ENCODE measurements at regions not wholly inside any gene's neighbourhood (a gene's known extent, or its start where the extent isn't known, plus 50 kb on each side); places are given as distances from the start of the nearest gene placed in this dataset.

DNA sequence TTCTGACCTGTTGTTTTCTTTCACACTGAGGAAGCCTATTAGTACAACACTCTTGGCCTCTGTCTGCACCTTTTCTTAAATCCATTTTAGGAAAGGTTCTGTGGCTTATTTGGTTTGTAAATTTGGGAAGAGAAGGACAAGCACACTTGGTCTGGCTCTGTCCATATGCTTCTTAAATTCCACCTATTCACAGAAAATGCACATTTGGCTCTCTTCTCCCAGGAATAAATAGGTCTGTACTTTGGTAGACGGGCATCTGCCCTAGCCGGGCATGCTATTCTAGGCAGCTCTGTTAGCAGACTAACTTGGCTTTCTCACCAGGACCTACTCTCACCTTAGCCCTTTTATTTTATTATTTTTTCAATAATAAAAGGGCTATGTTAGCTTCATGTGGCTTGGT, 1211.8 kb upstream of the SLC39A10 start:
- Histone ChIP-seq H3K9me3 (no peaks in the 10 kb centered on the region), H3K27me3 (no peaks in the 10 kb centered on the region), H3K27ac (no peak overlapping the region), H3K4me3 (no peak overlapping the region), H3K4me1 (no peaks in the 10 kb centered on the region), H3K36me3 (no peaks in the 10 kb centered on the region)
- DNase-seq (no peak), FAIRE-seq (no peak), ATAC-seq (no peak)
- 62 to 72% methylated on average over 2 of the region's 2 CpGs for WGBS, 2 donors
- TF ChIP-seq, protein P1, sequence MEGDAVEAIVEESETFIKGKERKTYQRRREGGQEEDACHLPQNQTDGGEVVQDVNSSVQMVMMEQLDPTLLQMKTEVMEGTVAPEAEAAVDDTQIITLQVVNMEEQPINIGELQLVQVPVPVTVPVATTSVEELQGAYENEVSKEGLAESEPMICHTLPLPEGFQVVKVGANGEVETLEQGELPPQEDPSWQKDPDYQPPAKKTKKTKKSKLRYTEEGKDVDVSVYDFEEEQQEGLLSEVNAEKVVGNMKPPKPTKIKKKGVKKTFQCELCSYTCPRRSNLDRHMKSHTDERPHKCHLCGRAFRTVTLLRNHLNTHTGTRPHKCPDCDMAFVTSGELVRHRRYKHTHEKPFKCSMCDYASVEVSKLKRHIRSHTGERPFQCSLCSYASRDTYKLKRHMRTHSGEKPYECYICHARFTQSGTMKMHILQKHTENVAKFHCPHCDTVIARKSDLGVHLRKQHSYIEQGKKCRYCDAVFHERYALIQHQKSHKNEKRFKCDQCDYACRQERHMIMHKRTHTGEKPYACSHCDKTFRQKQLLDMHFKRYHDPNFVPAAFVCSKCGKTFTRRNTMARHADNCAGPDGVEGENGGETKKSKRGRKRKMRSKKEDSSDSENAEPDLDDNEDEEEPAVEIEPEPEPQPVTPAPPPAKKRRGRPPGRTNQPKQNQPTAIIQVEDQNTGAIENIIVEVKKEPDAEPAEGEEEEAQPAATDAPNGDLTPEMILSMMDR (IDR thresholded peaks at IDR 0.05): no peak
- intact Hi-C loops (cut with DNase I): no loop called here

DNA sequence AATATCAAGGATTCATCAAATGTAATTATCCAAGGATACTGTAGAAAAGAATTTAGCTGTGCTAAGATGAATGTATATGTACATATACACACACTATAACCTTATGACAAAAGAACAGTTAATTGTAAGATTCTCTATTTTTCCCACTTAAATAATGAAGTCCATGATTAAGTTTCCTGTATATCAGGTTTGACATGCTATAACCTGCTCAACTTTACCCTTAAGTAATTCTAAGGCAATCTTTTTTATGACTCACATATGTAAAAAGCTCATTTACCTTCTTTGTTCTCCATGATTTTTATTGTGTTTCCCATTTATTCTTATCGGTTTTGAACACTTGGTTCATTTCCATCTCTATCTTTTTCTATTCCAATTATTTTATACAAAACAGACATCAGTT, 1213.1 kb upstream of the SLC39A10 start:
- Histone ChIP-seq H3K4me3 (no peak overlapping the region), H3K4me1 (no peaks in the 10 kb centered on the region), H3K9me3 (no peaks in the 10 kb centered on the region), H3K27me3 (no peaks in the 10 kb centered on the region), H3K27ac (no peak overlapping the region), H3K36me3 (no peaks in the 10 kb centered on the region)
- TF ChIP-seq, protein P1 (IDR thresholded peaks at IDR 0.05): no peak
- ATAC-seq (no peak), FAIRE-seq (no peak), DNase-seq (no peak)
- intact Hi-C loops (cut with DNase I): no loop called here
- WGBS, 2 donors: 44 to 48% methylated on average over 1 of the region's 1 CpG

GRCh38 chr2:194424683-194425209, 1232.3 kb upstream of the SLC39A10 start:
- Histone ChIP-seq H3K4me3 (no peak overlapping the region), H3K9me3 (no peaks in the 10 kb centered on the region), H3K27ac (no peak overlapping the region), H3K27me3 (no peaks in the 10 kb centered on the region), H3K4me1 (no peaks in the 10 kb centered on the region), H3K36me3 (no peaks in the 10 kb centered on the region)
- no peak for FAIRE-seq
- TF ChIP-seq, protein P1 (IDR thresholded peaks at IDR 0.05): no peak
- DNase-seq: no peak
- 34 to 44% methylated on average over 3 of the region's 3 CpGs for WGBS, 2 donors
- intact Hi-C loops (cut with DNase I): no loop called here
- no peak for ATAC-seq

GRCh38 chr2:194411221-194411620, 1245.8 kb upstream of the SLC39A10 start:
- H3K4me1 ChIP-seq: no peaks in the 10 kb centered on the region
- WGBS, 2 donors: 57 to 71% methylated on average over 3 of the region's 3 CpGs
- intact Hi-C loops (cut with DNase I): no loop called here
- no peak overlapping the region for H3K4me3 ChIP-seq
- H3K27ac ChIP-seq: no peak overlapping the region
- no peaks in the 10 kb centered on the region for H3K9me3 ChIP-seq
- no peak for FAIRE-seq
- ATAC-seq: no peak
- TF ChIP-seq, protein P1 (IDR thresholded peaks at IDR 0.05): no peak
- no peaks in the 10 kb centered on the region for H3K36me3 ChIP-seq
- no peaks in the 10 kb centered on the region for H3K27me3 ChIP-seq
- DNase-seq: no peak

- ATAC-seq (no peak), FAIRE-seq (no peak), DNase-seq (no peak)
- H3K4me3 ChIP-seq: no peak overlapping the region
- no peaks in the 10 kb centered on the region for H3K27me3 ChIP-seq
- H3K36me3 ChIP-seq: no peaks in the 10 kb centered on the region
- intact Hi-C loops (cut with DNase I): no loop called here
- 44 to 50% methylated on average over 3 of the region's 3 CpGs for WGBS, 2 donors
- TF ChIP-seq, protein P1 (IDR thresholded peaks at IDR 0.05): no peak
- H3K4me1 ChIP-seq: no peaks in the 10 kb centered on the region
- H3K27ac ChIP-seq: no peak overlapping the region
- H3K9me3 ChIP-seq: no peaks in the 10 kb centered on the region
Measured at GRCh38 chr2:194395818-194396217, 1261.2 kb upstream of the SLC39A10 start.
